HEK293T (cell line): ENCODE measurements at regions not wholly inside any gene's neighbourhood (a gene's known extent, or its start where the extent isn't known, plus 50 kb on each side); places are given as distances from the start of the nearest gene placed in this dataset.

ENCODE experiments used
- CTCF ChIA-PET: fragments of 350-600 bp; formaldehyde crosslinking; extraction: SDS; loops from one replicate; lab custom pipeline; 2021; ENCODE audit warnings: antibody characterized with exemption, inconsistent platforms; lab: Yijun Ruan, JAX
- POLR2A ChIA-PET: fragments of 350-600 bp; formaldehyde crosslinking; extraction: SDS; loops from one replicate; lab custom pipeline; 2020; ENCODE audit warnings: antibody characterized with exemption, inconsistent platforms; lab: Yijun Ruan, JAX
- DNase-seq: peaks from one replicate; pipeline ENCODE4 v3.0.0; 2012; ENCODE audit warnings: mixed read lengths; ENCODE audit errors: extremely low spot score
- ARNT ChIP-seq: fragments of 450-650 bp; IDR thresholded peaks from 2 replicates; pipeline ENCODE4 v1.6.1; 2017; ENCODE audit warnings: mild to moderate bottlenecking
- BHLHE40 ChIP-seq: fragments of 450-650 bp; IDR thresholded peaks from 2 replicates; pipeline ENCODE4 v1.6.1; 2016; ENCODE audit warnings: mild to moderate bottlenecking, moderate library complexity, borderline replicate concordance
- CTBP1 ChIP-seq: fragments of 450-650 bp; IDR thresholded peaks from 2 replicates; pipeline ENCODE4 v1.6.1; 2016; ENCODE audit warnings: borderline replicate concordance
- ELF4 ChIP-seq: fragments of 450-650 bp; IDR thresholded peaks from 2 replicates; pipeline ENCODE4 v1.6.1; 2017; ENCODE audit warnings: antibody characterized with exemption
- FOXA1 ChIP-seq: fragments of 450-650 bp; IDR thresholded peaks from 2 replicates; pipeline ENCODE4 v1.6.1; 2016; ENCODE audit warnings: mild to moderate bottlenecking
- FOXK2 ChIP-seq: fragments of 450-650 bp; IDR thresholded peaks from 2 replicates; pipeline ENCODE4 v1.6.1; 2016; ENCODE audit warnings: mild to moderate bottlenecking
- FOXM1 ChIP-seq: fragments of 450-650 bp; IDR thresholded peaks from 2 replicates; pipeline ENCODE4 v1.6.1; 2017; ENCODE audit warnings: mild to moderate bottlenecking, borderline replicate concordance
- HDGF ChIP-seq: fragments of 450-650 bp; IDR thresholded peaks from 2 replicates; pipeline ENCODE4 v1.6.1; 2017; ENCODE audit warnings: antibody characterized with exemption, borderline replicate concordance
- L3MBTL2 ChIP-seq: fragments of 450-650 bp; conservative IDR thresholded peaks from 2 replicates; pipeline ENCODE4 v1.6.1; 2016; ENCODE audit warnings: mild to moderate bottlenecking
- LEF1 ChIP-seq: fragments of 450-650 bp; IDR thresholded peaks from 2 replicates; pipeline ENCODE4 v1.6.1; 2017; ENCODE audit warnings: mild to moderate bottlenecking, borderline replicate concordance
- NFRKB ChIP-seq: fragments of 450-650 bp; IDR thresholded peaks from 2 replicates; pipeline ENCODE4 v1.6.1; 2016; ENCODE audit warnings: mild to moderate bottlenecking, moderate library complexity
- SP1 ChIP-seq: fragments of 450-650 bp; IDR thresholded peaks from 2 replicates; pipeline ENCODE4 v1.6.1; 2017
- SUZ12 ChIP-seq: fragments of 450-650 bp; IDR thresholded peaks from 2 replicates; pipeline ENCODE4 v1.6.1; 2016; ENCODE audit warnings: mild to moderate bottlenecking
- TARDBP ChIP-seq: fragments of 450-650 bp; IDR thresholded peaks from 2 replicates; pipeline ENCODE4 v1.6.1; 2016
- ZNF384 ChIP-seq: fragments of 450-650 bp; IDR thresholded peaks from 2 replicates; pipeline ENCODE4 v1.6.1; 2016
- TF ChIP-seq, protein P1 (sequence below): fragments of 450-650 bp; IDR thresholded peaks from 2 replicates; pipeline ENCODE4 v1.6.1; 2016

DNA sequence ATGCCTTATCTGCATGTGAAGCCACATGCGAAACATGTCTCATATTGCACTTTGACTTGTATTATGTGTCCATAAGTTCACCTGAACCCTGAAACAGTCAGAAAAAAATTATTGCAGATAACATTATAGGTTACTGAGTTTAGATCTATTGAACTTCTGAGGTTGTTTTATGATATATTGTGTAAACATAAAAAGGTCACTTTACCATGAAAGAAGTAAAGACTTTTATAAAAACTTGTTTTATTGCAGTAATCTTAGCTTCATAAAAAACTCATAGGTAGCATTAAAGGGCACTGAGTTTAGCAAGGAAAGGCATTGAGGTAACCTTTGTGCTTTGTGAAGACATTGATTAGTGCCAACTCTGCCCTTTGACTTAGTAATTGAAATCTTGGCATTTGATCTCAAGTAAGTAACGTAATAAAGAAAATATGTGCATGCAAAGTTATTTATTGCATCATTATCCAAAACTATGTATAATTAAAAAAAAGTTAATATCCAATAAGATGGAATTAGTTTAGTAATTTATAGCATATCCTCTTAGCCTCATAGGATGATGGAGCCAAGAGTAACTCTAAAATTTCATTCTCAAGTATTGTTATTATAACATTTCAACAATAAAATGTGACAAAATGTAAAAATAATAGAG is 313.3 kb upstream of the ATP2B1 start:
- no peak for DNase-seq
- TF ChIP-seq L3MBTL2: no peak
- TF ChIP-seq, protein P1, sequence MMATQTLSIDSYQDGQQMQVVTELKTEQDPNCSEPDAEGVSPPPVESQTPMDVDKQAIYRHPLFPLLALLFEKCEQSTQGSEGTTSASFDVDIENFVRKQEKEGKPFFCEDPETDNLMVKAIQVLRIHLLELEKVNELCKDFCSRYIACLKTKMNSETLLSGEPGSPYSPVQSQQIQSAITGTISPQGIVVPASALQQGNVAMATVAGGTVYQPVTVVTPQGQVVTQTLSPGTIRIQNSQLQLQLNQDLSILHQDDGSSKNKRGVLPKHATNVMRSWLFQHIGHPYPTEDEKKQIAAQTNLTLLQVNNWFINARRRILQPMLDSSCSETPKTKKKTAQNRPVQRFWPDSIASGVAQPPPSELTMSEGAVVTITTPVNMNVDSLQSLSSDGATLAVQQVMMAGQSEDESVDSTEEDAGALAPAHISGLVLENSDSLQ: no peak
- TF ChIP-seq BHLHE40: no peak
- no peak for TF ChIP-seq FOXA1
- no peak for TF ChIP-seq ZNF384
- no peak for TF ChIP-seq TARDBP
- no peak for TF ChIP-seq ELF4
- TF ChIP-seq HDGF: no peak
- no peak for TF ChIP-seq SP1
- no peak for TF ChIP-seq ARNT
- TF ChIP-seq LEF1: no peak
- TF ChIP-seq FOXK2: no peak
- no peak for TF ChIP-seq FOXM1
- TF ChIP-seq NFRKB: no peak
- no peak for TF ChIP-seq CTBP1
- TF ChIP-seq SUZ12: no peak
- ChIA-PET POLR2A (no interaction called here), CTCF (no interaction called here)

DNA sequence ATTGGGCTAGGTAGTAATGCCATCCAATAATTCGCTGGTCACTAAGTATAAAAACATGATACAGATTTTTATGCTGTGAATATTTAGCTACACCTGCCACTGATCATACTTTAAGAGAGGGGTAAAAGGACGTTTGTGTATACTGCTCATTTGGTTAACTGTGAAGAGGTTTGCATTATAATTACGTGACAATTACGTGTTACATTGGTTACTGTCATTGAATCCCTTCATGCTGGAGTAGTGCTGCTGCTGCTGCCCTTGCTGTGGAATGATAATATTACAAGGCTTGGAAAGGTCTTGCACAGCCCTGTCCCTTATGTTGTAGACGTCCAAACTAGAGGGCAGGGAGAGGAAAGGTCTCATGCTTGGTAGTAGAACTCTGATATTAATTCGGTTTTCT is 312.2 kb upstream of the ATP2B1 start:
- CTCF ChIA-PET: no interaction called here
- POLR2A ChIA-PET: no interaction called here
- no peak for DNase-seq
- no peak for TF ChIP-seq FOXM1
- TF ChIP-seq L3MBTL2: no peak
- TF ChIP-seq CTBP1: no peak
- no peak for TF ChIP-seq BHLHE40
- no peak for TF ChIP-seq FOXK2
- no peak for TF ChIP-seq ELF4
- TF ChIP-seq SP1: no peak
- no peak for TF ChIP-seq ARNT
- TF ChIP-seq NFRKB: no peak
- TF ChIP-seq, protein P1: no peak
- TF ChIP-seq LEF1: no peak
- no peak for TF ChIP-seq ZNF384

DNA sequence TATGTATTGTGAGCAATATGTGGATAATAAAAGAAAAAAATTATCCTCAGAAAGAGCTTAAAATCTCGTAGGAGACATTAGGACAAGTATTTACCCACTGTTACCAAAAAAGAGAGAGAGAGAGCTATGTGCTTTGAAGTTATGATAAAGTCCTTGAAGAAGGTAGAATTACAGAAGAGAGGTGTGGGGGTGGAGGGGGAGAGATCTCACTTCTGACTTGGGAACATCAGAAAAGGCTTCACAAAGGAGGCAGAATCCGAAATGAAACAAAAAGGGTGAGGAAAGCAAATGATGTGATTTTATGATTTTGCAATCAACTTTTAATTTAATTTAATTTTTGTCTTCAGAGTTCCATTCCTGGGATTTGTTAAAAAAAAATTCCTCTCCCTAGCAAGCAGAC is 311.8 kb upstream of the ATP2B1 start:
- ChIA-PET CTCF (no interaction called here), POLR2A (no interaction called here)
- DNase-seq: no peak
- no peak for TF ChIP-seq CTBP1
- no peak for TF ChIP-seq FOXA1
- TF ChIP-seq BHLHE40: no peak
- no peak for TF ChIP-seq L3MBTL2
- TF ChIP-seq HDGF: no peak
- TF ChIP-seq NFRKB: no peak

DNA sequence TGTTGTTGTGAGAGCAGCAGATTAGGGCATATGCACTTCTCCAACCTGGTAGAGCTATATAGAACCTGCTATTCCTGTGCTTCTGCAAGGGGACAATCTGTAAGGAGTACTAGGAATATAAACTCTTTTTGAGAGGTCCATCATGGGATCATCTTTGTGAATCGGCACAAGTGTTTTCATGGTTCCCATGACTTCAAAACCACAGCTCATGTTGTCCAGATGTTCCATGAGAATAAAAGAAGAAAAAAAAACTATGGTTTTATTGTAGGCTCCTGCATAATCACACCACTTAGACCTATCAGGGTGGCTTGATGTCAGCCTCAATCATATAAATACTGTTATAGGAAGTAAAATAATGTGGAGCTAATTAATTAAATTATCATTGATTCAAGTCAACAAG is 311.4 kb upstream of the ATP2B1 start:
- TF ChIP-seq FOXM1 (no peak), CTBP1 (no peak), SUZ12 (no peak), ELF4 (no peak), HDGF (no peak)
- DNase-seq: no peak
- POLR2A ChIA-PET: no interaction called here
- CTCF ChIA-PET: no interaction called here

DNA sequence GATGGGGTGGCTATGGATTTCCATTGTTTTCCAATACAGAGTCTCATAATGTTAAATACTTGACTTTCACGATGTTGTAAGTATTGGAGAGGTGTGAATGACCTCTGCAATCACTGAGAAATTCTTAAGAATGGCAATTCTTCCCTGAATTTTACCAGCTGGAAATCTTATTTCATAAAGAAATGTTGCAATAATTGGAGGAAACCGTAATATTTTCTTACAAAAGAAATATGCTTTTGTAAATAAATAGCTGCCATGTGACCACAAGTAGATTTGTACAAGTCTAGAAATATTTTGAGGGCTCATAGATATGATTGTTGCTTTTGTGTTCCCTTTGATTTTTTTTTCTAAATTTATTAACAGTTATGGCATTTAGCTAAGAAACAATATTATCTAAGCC is 308.7 kb upstream of the ATP2B1 start:
- POLR2A ChIA-PET: no interaction called here
- no peak for DNase-seq
- CTCF ChIA-PET: no interaction called here
- no peak for TF ChIP-seq HDGF
- no peak for TF ChIP-seq BHLHE40

DNA sequence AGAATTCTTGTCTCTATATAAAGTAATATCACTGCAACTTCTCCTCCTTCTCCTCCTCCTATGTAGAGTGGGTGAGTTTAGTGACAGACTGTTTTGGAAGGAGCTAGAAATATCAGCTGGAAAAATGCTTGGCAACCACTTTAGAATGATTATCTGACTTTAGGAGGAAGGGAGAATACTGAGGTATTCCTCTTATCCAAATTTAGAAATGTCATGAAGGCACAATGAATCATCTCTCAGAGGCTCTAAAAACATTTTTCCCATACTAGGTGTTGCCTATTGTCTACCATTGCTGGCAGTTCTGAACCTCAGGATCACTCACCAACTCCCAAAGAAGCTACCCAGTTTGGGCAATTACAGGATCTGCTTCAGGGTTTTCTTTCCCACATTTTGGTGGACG is 306.6 kb upstream of the ATP2B1 start:
- ChIA-PET CTCF (interaction anchor here (1.2 kb wide), 1 partner anchor 38 kb away, joined by 3 read pairs; no protein-coding TSS in a partner anchor), POLR2A (interaction anchor here (0.6 kb wide), 1 partner anchor 175 kb away, joined by 3 read pairs; no protein-coding TSS in a partner anchor)
- TF ChIP-seq NFRKB (no peak), ZNF384 (no peak)
- no peak for DNase-seq

DNA sequence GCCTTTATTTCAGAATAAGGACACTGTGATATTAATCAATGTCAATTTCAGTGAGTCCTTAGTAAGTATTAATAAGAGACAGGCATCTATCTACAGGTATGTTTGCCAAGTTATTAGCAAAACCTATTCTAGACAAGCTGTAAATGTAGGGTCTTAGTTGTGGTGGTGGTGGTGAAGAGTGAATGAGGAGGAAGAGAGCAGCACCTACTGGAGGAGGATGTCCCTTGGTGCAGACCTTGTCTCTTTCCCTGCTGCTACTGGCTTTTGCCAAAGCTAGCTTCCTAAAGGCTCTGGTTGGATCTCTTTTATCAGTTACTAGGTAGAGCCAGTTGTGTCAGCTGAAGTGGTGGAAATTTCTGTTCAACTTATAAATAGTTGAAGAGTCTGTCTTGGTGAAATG is 304.8 kb upstream of the ATP2B1 start:
- ChIA-PET POLR2A (interaction anchor here (1.2 kb wide), 1 partner anchor 304 kb away, joined by 4 read pairs; no protein-coding TSS in a partner anchor), CTCF (no interaction called here)

More for the DNA sequence above, 304.8 kb upstream of the ATP2B1 start:
- no peak for DNase-seq
- TF ChIP-seq LEF1: no peak
- no peak for TF ChIP-seq ELF4
- TF ChIP-seq HDGF: no peak
- no peak for TF ChIP-seq SP1
- TF ChIP-seq ARNT: no peak
- no peak for TF ChIP-seq CTBP1
- no peak for TF ChIP-seq FOXM1
- TF ChIP-seq NFRKB: no peak
